Keratinocyte (primary cell): ENCODE measurements at regions not wholly inside any gene's neighbourhood (a gene's known extent, or its start where the extent isn't known, plus 50 kb on each side); places are given as distances from the start of the nearest gene placed in this dataset.

Source experiments
- DNase-seq: peaks from one replicate; pipeline ENCODE4 v3.0.0-alpha.2; 2011; ENCODE audit warnings: low read depth, missing footprints, low spot score
- FAIRE-seq: peaks from 2 replicates; lab custom pipeline; 2011; peaks lifted over from hg19 to GRCh38; lab: Jason Lieb, UNC
- H2AFZ ChIP-seq: 2 replicates; pipeline ENCODE4 v1.6.0; 2012; ENCODE audit warnings: low read length, control low read depth, inconsistent platforms; ENCODE audit not compliant: control insufficient read depth
- H3K27ac ChIP-seq: 2 replicates; pipeline ENCODE4 v1.5.1; 2011; ENCODE audit warnings: low read length; ENCODE audit not compliant: control insufficient read depth, insufficient read depth
- H3K27me3 ChIP-seq: 3 replicates; pipeline ENCODE4 v1.6.0; 2011; ENCODE audit warnings: low read length; ENCODE audit not compliant: control insufficient read depth, insufficient read depth; ENCODE audit errors: extremely low read depth
- H3K36me3 ChIP-seq, 2 experiments: 2 replicates in 1 of 2; 3 replicates in 1 of 2; pipeline ENCODE4 v1.5.1; 2011; ENCODE audit warnings: low read length in 2 of 2, mild to moderate bottlenecking in 1 of 2; ENCODE audit not compliant: control insufficient read depth in 2 of 2, insufficient read depth in 2 of 2; ENCODE audit errors: extremely low read depth in 1 of 2
- H3K4me1 ChIP-seq: 3 replicates; pipeline ENCODE4 v1.5.1; 2011; ENCODE audit warnings: low read length; ENCODE audit not compliant: control insufficient read depth, insufficient read depth; ENCODE audit errors: extremely low read depth
- H3K4me2 ChIP-seq: 3 replicates; pipeline ENCODE4 v1.6.0; 2011; ENCODE audit warnings: low read depth, low read length; ENCODE audit not compliant: control insufficient read depth, insufficient read depth; ENCODE audit errors: extremely low read depth
- H3K4me3 ChIP-seq, 3 experiments: fragments of 200-600 bp in 1 of 3; sonication (generic) in 1 of 3; 2 replicates in 2 of 3; 3 replicates in 1 of 3; pipeline ENCODE4 v1.5.1; 2011 to 2016; ENCODE audit warnings: low read length in 3 of 3, mild to moderate bottlenecking in 3 of 3, control low read depth in 2 of 3, inconsistent platforms in 1 of 3, low read depth in 1 of 3, mixed read lengths in 1 of 3, mixed run types in 1 of 3, moderate library complexity in 1 of 3; ENCODE audit not compliant: control insufficient read depth in 2 of 3, insufficient read depth in 2 of 3; ENCODE audit errors: extremely low read depth in 1 of 3
- H3K79me2 ChIP-seq: 2 replicates; pipeline ENCODE4 v1.6.0; 2012; ENCODE audit warnings: low read length; ENCODE audit not compliant: control insufficient read depth, insufficient read depth
- H3K9ac ChIP-seq: 3 replicates; pipeline ENCODE4 v1.6.0; 2011; ENCODE audit warnings: low read length; ENCODE audit not compliant: control insufficient read depth, insufficient read depth; ENCODE audit errors: extremely low read depth
- H3K9me1 ChIP-seq: 3 replicates; pipeline ENCODE4 v1.6.0; 2011; ENCODE audit warnings: low read length; ENCODE audit not compliant: control insufficient read depth, insufficient read depth; ENCODE audit errors: extremely low read depth
- H3K9me3 ChIP-seq: 2 replicates; pipeline ENCODE4 v1.5.1; 2012; ENCODE audit warnings: low read depth, low read length; ENCODE audit not compliant: control insufficient read depth
- H4K20me1 ChIP-seq: 3 replicates; pipeline ENCODE4 v1.6.0; 2011; ENCODE audit warnings: low read length; ENCODE audit not compliant: control insufficient read depth, insufficient read depth; ENCODE audit errors: extremely low read depth
- EZH2 ChIP-seq: IDR thresholded peaks from one replicate; pipeline ENCODE4 v1.6.1; 2012; ENCODE audit warnings: inconsistent platforms, mild to moderate bottlenecking, low read length, moderate library complexity
- dilution Hi-C: fragments of 300-500 bp; cut with MboI; formaldehyde crosslinking; loops from one replicate; pipeline ENCODE4 v1.7.0; 2020; ENCODE audit warnings: low sequenced_read_pairs; ENCODE audit not compliant: extremely low pct_ligation_motif_present
- TF ChIP-seq, protein P1 (sequence below), 3 experiments: IDR thresholded peaks in 1 of 3; conservative IDR thresholded peaks in 1 of 3; optimal IDR thresholded peaks in 1 of 3; 2 replicates in 2 of 3; 3 replicates in 1 of 3; pipeline versions ENCODE3 to v1.5.1; 2011; ENCODE audit warnings: low read length in 3 of 3, mild to moderate bottlenecking in 3 of 3, moderate library complexity in 2 of 3, control low read depth in 1 of 3, inconsistent platforms in 1 of 3; ENCODE audit not compliant: insufficient read depth in 2 of 3; ENCODE audit errors: extremely low read depth in 1 of 3

DNA sequence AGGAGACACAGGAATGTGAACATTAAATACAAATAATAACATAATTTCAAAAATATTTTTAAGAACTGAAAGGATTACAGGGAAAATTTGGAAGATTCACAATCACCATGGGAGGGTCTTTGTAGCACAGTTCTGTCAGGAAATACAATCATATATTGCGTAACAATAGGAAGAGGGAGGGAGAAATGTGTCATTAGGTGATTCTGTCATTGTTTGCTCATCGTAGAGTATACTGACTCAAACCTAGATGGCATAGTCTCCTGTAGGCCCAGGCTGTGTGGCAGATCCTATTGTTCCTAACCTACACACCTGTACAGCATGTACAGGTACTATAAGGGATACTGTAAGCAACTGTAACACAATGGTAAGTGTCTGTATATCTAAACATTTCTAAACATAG is 330.4 kb downstream of the BRD1 start:
- H4K20me1 ChIP-seq, result no peaks in the 10 kb centered on the region
- DNase-seq (no peak), FAIRE-seq (no peak)
- H3K27ac ChIP-seq, result no peak overlapping the region
- no peak for TF ChIP-seq EZH2
- TF ChIP-seq, protein P1, sequence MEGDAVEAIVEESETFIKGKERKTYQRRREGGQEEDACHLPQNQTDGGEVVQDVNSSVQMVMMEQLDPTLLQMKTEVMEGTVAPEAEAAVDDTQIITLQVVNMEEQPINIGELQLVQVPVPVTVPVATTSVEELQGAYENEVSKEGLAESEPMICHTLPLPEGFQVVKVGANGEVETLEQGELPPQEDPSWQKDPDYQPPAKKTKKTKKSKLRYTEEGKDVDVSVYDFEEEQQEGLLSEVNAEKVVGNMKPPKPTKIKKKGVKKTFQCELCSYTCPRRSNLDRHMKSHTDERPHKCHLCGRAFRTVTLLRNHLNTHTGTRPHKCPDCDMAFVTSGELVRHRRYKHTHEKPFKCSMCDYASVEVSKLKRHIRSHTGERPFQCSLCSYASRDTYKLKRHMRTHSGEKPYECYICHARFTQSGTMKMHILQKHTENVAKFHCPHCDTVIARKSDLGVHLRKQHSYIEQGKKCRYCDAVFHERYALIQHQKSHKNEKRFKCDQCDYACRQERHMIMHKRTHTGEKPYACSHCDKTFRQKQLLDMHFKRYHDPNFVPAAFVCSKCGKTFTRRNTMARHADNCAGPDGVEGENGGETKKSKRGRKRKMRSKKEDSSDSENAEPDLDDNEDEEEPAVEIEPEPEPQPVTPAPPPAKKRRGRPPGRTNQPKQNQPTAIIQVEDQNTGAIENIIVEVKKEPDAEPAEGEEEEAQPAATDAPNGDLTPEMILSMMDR (optimal IDR thresholded peaks at IDR 0.05 in 1 of 3, IDR thresholded peaks at IDR 0.05 in 1 of 3, conservative IDR thresholded peaks at IDR 0.05 in 1 of 3; ENCODE audit: extremely low read depth in 1 of 3, insufficient read depth in 2 of 3, low read length in 3 of 3), result no peak
- no peaks in the 10 kb centered on the region for H3K27me3 ChIP-seq
- H3K9ac ChIP-seq, result no peak overlapping the region
- peaks cover 10% of the 10 kb centered on the region for H3K9me3 ChIP-seq
- H2AFZ ChIP-seq, result no peak overlapping the region
- dilution Hi-C loops, result no loop called here
- H3K36me3 ChIP-seq, result no peaks in the 10 kb centered on the region
- H3K9me1 ChIP-seq, result no peaks in the 10 kb centered on the region
- no peaks in the 10 kb centered on the region for H3K4me1 ChIP-seq
- H3K4me3 ChIP-seq, result no peak overlapping the region
- H3K79me2 ChIP-seq, result no peaks in the 10 kb centered on the region
- no peak overlapping the region for H3K4me2 ChIP-seq

DNA sequence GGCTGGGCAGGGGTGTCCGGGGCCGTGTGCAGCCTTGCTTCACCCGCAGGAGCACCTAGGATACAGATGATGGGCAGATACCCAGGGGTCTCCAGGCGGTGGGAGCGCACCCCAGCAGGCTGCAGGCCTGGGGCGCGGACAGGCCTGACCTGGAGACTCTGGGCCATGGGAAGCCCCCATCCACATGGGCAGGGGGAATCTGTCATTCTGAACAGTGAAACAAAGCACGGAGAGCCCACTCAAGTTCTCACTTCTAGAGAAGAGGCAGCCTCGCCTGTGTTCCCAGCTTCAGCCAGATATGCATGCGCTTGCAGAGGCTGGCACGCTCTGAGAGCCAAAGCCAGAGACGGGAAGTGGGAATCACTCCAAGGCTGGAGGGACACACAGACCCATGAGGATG is 333.1 kb downstream of the BRD1 start:
- Histone ChIP-seq H2AFZ (no peak overlapping the region), H3K9ac (no peak overlapping the region), H3K9me1 (no peaks in the 10 kb centered on the region), H3K4me1 (no peaks in the 10 kb centered on the region), H3K27ac (no peak overlapping the region), H3K4me2 (no peak overlapping the region), H3K27me3 (no peaks in the 10 kb centered on the region), H3K4me3 (no peak overlapping the region), H4K20me1 (no peaks in the 10 kb centered on the region), H3K79me2 (no peaks in the 10 kb centered on the region), H3K36me3 (no peaks in the 10 kb centered on the region), H3K9me3 (peaks cover 9% of the 10 kb centered on the region)
- DNase-seq (no peak), FAIRE-seq (no peak)
- TF ChIP-seq EZH2, result no peak
- TF ChIP-seq, protein P1 (optimal IDR thresholded peaks at IDR 0.05 in 1 of 3, IDR thresholded peaks at IDR 0.05 in 1 of 3, conservative IDR thresholded peaks at IDR 0.05 in 1 of 3; ENCODE audit: extremely low read depth in 1 of 3, insufficient read depth in 2 of 3, low read length in 3 of 3), result no peak
- dilution Hi-C loops, result no loop called here
